HUDEP-2 (cell line): ENCODE measurements at regions not wholly inside any gene's neighbourhood (a gene's known extent, or its start where the extent isn't known, plus 50 kb on each side); places are given as distances from the start of the nearest gene placed in this dataset.
"Not testable (repeated sequence)": the region's sequence is repeated elsewhere in the genome, so short reads cannot be mapped to it uniquely, and the experiment has no call there.

Experiments used
- DNase-seq, 76 experiments: peaks; one replicate each; lab custom pipeline; 2025; ENCODE audit not compliant: unreplicated experiment in 76 of 76; lab: John Stamatoyannopoulos, UW

GRCh38 chr2:19207452-19207851, 151.0 kb downstream of the OSR1 start:
- DNase-seq: no peak

DNA sequence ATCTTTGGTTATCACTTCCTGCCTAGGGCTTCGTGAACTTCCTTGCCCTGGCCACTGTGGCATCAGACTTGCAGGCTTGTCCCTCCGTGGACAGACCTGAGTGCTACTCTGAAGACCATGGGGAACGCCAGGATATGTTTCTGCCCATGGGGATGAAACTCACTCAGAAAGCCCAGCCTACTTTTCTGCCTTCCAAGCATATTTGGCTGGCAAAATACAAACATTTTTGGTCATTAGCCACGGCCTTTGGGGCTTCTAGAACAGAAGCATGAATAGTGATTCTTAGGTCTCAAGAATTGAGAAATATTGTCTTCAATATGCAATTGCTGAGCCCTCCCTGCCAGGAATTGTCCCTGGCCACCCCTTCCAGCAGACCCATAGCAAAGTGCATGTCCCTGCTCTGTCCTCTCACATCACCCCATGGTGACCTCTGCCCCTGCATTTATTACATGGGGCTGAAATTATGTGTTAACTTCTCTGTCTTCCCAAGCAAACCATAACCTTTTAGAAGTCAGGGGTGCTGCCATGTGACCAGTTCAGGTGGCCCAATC, 152.4 kb downstream of the OSR1 start:
- no peak for DNase-seq

DNA sequence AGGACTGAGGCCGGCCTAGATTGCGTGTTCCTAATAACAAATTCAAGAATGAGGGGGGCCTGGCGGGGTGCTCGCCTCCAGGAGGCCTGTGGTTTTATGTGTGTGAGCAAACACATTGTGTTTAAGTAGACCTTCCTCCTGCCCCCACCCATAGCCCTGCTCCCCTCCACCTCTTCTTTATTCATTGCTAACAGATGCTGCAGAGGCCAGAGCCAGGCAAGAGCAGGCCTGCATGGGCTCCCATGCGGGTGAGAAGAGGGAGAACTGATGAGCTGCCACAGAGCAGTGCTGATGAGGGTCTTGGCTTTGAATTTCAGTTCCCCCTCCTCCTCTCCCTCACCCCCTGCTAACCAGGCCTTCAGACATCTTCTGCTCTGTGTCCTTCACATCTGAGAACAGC, 154.6 kb downstream of the OSR1 start:
- no peak for DNase-seq

- DNase-seq: no peak
These were observed 156.4 kb downstream of the OSR1 start for GRCh38 chr2:19201911-19202462.

DNA sequence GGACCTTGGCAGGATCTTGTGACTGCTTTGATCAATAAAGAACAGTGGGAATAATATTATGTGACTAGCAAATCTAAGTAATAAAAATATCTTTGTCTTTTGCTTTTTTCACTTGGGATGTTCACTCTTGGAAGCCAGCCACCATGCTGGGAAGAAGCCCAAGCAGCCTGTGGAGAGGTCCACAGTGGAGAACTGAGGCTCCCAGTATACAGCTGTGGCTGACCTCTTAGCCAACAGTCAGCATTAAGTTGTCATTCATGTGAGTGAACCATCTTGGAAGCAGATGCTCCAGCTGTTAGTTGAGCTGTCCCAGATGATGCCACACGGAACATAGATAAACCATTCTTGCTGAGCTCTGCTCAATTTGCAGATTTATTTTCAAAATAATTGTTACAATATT, 160.0 kb downstream of the OSR1 start:
- no peak for DNase-seq

- DNase-seq: no peak
These were observed 162.8 kb downstream of the OSR1 start for GRCh38 chr2:19195661-19196060.

DNA sequence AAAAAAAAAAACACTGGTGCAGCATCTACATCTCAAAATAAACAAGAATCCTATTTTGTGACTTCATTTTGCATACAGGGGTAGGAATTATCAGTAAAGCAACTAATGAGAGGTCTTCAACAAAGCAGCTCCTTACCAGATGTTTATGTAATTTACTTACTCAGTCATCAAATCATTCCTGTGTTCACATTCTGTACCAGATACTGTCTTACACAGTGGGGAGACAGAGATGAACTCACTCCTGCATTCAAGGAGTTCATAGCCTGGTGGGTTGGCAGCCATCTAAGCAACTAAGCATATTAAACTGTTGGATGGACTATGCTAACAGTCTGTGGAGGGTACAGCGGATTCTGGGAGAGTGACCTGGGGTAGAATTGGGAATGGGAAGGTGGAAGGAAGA, 169.0 kb downstream of the OSR1 start:
- no peak for DNase-seq

DNA sequence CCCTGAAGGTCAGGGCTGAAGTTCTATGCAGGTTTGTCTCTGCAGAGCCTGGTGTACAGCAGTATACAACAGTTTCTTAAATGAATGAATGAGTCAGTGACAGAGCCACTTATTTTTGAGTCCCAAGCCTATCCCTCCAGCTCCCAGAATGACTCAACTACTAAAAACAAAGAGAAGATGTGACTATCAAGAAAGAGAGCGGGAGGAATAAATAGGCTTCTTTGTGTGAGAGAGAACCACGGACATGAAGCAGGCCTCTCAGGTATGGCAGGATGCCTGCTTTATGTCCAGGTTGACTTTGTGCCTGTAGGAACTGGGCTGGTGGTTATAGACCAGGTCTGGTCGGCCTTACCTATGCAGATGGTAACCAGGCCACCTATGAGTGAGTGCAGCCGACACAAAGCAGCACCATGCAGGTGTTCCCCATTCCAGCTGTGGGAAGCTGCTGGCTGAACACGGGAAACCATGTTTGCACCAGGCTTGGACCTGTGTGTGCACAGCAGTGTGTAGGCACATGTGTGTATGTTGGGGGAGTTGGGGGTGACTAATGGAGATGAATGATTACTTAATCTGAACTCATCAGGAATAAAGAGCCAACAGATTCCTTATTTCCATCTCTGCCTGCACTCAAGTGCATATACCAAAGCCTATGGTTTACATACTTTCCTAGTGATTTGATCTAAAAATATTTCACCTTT, 171.0 kb downstream of the OSR1 start:
- no peak for DNase-seq

DNA sequence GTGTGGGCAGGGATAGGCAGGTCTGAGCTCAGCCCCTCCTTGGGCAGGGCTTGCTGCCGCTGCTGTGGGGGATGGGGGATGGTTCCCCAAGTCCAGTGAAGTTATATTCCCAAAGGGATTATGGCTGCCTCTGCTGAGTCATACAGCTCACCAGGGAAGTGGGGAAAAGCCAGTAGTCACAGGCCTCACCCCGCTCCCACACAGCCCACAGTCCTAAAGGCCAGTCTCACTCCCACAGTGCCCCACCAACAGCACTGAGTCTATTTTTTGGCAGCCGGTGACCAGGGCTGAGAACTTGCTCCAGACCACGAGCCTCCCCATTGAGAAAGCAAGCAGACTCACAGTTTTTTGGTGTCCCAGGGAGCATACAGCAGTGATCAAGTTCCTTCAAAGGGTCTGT, 173.3 kb downstream of the OSR1 start:
- DNase-seq: no peak

GRCh38 chr2:19178175-19178574, 180.2 kb downstream of the OSR1 start:
- no peak for DNase-seq

DNA sequence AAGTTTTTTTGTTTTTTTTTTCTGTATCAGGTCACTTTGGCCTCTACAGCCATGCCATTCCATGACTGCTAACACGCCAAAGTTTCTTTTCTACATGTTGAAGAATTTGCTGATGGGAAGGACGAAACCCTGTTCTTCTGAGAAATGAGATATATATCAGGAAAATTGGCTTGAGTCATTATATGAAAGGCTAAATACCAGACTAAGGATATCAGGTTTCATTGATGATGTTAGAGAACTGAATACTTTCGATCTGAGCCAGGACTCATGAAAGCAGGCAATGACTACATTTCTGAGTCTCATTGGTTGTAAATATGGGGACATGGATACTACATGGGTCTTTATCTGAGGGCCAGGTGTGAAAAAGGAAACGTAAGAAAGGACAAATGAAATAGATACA, 181.4 kb downstream of the OSR1 start:
- no peak for DNase-seq

DNA sequence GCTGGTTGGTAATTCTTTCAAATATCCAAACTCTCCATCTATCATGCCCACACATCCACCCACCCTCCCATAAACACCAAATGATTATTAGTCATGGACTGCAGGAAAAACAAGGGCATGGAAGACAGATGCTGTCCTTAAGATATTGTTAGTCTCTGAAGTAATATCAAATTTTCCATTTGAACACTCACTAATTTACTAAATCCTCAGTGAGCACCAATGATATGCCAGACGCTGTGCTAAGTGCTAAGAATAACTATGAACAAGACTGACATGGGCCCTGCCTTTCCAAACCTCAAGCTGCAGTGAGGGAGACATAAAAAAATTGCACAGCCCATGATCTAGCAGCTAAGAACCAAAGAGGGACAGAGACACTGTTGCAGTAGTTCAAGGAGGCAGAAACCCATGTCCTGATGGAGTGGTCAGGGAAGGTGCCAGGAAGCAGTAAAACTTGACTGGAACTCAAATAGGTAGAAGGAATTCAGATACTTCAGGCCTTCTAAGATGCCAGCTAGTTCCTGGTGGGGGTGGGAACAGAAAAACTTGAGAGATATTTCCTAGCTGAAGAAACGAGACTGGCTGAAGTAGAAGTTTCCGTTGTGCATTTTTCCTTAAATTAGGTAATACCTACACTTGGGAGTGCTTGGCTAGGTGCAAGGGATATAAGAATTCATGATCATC, 182.1 kb downstream of the OSR1 start:
- DNase-seq: no peak

DNA sequence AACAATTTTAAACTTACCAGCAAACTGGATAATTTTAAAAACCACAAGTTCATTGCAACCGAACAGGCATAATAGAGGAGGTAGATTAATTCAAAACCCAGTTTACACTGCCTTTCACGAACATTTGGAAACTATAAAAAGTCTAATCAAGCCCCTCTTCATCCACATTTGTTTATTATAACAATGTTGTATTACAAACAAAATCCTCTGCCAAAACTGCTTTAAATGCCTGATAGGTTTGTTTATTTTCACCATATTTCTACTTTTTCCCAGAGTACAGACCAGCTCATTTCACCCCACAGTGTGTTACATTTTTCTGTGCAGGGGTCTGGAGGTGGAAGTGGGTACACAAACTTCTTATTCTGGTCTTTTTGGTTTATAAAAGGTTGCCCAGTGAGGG, 184.2 kb downstream of the OSR1 start:
- DNase-seq: no peak

DNA sequence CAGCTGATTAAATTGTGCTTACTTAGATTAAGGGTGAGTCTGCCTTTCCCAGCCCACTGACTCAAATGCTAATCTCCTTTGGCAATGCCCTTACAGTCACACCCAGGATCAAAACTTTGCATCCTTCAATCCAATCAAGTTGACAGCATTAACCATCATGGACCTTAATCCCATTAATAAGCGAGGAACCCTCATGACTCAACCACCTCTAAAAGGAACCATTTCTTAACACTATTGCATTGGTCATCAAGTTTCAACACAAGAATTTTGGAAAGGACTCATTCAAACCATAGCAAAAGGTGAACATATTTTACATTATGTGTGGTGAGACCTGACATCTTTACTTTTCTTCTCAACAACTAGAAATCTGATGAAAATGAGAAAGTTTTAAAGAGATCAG, 187.0 kb downstream of the OSR1 start:
- no peak for DNase-seq

DNA sequence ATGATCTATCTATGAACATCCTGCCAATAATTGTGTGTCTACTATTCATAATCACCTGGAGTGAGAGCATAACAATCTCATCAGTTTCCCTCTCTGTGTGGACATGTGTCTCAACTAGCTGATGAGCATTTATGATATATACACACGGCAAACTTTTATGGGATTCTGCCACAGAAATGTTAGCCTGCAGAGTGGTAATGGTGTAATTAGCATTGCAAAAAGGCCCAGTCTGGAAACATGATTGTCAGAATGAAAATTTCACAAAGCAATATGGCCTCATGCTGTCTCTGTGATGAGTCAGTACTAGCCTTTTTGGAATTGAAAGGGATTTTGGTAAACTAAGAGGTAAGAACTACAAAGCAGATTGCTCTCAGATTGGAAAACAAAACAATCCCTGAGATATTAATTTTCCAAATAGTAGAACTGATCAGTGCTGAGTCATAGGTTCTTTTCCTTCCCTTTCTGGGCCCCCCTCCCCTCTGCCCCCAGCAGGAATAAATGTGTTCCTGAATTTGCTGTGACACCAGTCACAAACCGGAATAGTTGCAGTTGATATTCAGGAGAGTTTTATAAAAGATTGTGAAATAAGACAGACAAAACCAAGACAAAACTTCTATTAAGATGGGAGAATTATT, 189.2 kb downstream of the OSR1 start:
- DNase-seq: no peak

- not testable (repeated sequence) for DNase-seq
These were observed 194.3 kb downstream of the OSR1 start for GRCh38 chr2:19164099-19164498.

GRCh38 chr2:19158896-19159295, 199.5 kb downstream of the OSR1 start:
- no peak for DNase-seq

GRCh38 chr2:19158211-19158610, 200.2 kb downstream of the OSR1 start:
- no peak for DNase-seq

GRCh38 chr2:19156646-19157045, 201.8 kb downstream of the OSR1 start:
- no peak for DNase-seq

GRCh38 chr2:19150726-19151125, 207.7 kb downstream of the OSR1 start:
- no peak for DNase-seq

DNA sequence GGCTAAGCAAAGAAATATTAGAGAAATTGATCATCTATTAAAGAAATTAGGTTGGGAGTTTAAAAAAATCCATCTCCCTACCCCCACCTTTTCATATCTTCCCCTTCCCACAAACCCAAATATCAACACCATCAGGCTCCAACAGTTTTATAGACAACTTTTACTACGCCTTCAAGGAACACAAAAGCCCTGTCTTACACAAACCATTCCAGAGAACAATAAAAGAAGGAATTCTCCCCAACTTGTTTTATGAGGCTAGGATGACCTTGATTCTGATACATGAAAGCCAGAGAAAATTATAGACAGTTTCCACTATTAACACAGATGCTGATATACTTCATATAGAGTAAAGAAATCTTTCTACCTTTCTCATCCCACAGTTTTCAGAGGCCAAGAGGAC, 211.6 kb downstream of the OSR1 start:
- DNase-seq: no peak
